ENCODE measurements at regions not wholly inside any gene's neighbourhood (a gene's known extent, or its start where the extent isn't known, plus 50 kb on each side); places are given as distances from the start of the nearest gene placed in this dataset.

DNA sequence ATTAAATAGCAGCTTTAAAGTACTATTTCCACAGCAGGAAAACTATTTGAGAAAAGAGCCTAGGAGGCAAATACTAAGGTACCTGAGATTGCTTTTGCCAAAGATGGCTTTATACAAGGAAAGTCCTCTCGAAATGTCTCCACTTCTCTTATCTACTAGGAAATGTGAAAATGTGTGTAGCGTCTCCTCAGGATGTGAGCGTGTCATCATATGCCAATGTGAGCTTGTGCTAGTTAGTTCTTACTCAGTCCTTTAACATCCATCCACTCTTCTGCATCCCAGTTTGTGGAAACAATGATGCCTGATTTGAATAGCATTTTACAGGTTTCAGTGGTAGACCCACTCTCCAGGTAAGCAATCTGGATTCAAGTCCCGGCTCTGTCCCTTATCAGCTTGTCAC is 421.0 kb downstream of the DYNC2H1 start:
- no peak for DNase-seq

DNA sequence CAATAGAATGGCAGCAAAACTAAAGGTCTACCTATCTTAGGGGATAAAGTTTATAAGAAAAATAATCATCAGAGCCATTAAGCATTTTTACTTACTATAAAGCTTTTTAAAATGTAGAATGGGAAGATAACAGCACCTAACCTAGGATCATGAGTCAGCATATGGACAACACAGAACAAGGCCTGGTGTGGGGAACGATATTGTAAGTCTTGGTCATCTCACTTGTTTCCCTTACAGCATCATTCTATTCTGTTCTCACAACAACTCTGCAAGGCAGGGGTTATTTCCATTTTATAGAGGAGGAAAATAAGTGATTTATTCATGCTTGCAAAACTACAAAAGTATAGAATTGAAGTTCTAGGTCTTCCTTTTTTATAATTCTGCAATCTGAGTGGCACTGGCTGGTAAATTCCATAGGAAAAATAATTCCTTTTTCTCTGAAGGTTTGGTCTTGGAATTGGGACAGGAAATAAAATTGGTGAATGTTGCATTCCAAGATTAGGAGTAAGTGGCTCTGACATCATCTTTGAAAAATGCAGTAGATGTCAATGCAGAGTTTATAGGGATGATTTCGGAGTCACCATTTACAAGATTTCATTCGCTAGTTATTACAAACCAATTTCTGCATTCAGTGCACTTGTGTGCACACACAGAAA is 423.0 kb downstream of the DYNC2H1 start:
- DNase-seq = no peak

DNA sequence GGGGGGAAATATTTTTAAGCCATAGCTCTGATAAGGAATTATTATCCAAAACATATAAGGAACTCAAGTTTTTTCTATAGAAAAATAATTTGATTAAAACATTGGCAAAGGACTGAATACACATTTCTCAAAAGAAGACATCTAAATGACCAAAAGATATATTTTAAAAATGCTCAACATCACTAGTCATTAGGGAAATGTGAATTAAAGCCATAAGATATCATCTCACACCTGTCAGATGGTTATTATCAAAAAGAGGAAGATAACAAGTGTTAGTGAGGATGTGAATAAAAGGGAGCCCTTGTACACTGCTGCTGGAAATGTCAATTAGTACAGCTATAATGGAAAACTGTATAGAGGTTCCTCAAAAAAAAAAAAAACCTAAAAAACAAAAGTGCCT is 425.0 kb downstream of the DYNC2H1 start:
- no peak for DNase-seq

DNA sequence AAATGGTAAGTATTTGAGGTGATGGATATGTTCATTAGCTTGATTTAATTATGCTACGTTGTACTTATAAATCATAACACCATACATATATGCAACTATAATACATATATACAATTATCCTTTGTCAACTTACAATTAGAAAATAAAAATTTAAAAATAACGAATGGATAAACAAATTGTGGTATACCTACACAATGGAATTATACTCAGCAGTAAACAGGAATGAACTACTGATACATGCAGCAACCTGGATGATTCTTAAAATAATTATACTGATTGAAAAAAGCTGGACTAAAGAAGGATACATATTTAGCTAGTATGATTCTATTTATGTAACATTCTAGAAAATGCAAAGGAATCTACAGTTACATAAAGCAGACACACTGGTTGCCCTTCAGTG is 425.7 kb downstream of the DYNC2H1 start:
- no peak for DNase-seq

DNA sequence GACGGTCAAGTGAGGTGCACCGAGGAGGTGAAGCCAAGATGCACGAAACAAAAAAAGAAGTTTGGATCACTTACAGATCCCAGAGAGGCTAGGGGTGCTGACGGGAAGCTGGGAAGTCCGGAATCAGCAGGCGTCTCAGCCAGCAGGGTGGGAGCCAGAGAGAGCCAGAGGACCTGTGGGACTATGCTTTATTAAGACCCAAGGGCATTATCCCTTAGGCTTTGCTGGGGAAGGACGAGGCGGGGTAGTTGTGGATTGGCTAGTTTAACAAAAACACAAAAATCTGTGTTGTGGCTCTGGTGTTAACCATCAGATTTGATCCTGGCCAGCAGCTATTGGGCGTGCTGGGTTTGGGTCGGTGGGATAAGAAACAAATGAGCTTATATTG is 427.1 kb downstream of the DYNC2H1 start:
- DNase-seq = no peak

DNA sequence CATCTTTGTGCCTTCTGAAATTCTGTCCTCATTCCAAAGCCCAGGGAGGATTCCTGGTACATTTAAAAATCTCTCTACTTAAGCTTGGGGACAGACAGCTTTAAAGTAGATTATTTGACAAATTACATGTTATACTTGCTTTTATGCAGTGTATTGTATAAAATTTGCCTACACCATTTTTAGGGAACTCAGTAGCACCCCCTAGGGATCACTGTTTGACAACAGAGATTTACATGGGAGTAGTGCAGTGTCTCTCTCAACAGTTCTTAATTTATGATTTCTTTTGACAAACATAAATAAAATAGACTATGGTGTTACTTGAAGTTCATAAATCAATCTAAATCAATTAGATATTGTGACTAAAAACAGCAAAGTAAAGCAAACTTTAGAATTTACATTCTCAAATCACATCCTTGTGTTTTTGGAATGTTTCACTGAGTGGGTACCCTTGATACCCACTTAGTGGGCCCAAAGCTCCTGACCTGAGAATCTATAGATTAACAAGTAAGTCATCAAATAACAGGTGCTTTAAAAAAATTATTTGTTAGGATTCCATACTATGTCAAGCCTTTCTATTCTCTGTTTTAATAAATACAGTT is 428.8 kb downstream of the DYNC2H1 start:
- no peak for DNase-seq

DNA sequence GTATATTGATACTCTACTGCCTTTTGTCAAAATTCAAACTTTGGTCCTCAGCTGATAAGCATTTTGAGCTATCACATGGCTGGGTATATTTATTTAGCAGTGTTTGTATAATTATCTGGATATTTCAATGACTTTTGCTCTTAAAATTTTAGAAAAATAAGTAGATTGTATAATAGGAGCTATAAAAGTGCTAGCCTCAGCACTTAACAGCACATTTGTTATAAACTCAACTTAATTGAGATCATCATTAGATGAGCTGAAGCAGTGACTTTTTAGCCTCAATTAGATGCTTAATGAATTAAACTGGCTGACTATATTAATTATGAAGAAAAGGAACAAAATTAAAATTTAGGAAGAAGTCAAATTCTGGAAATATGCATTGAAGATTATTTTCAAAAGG is 429.9 kb downstream of the DYNC2H1 start:
- DNase-seq = no peak

DNA sequence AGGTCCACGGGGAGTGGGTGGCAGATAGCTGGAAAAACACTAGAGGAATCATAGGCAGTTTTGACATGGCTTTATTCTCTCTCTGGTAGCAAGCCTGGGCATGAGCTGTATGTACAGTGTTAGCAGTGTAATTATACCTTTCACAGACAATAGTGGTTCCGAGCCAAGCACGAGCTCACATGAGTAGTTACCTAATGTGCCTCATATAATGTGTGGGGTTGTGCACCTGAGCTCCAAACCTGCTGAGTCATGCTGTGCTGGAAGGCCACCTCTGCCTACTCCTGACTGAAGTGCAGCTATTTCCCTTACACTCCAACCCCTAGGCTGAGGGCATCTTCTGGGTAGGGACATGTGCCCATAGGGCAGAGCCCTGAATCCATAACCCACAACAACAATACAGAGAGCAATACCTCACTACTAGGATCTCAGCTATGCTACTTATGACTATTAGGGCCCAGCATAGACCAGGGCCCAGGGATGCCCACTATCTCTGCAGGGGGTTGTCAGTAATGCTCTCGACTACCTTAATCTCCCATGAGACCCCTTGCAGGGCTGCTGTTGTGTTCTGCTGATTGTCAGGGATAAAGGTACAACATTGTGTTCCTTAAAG is 432.1 kb downstream of the DYNC2H1 start:
- no peak for DNase-seq

DNA sequence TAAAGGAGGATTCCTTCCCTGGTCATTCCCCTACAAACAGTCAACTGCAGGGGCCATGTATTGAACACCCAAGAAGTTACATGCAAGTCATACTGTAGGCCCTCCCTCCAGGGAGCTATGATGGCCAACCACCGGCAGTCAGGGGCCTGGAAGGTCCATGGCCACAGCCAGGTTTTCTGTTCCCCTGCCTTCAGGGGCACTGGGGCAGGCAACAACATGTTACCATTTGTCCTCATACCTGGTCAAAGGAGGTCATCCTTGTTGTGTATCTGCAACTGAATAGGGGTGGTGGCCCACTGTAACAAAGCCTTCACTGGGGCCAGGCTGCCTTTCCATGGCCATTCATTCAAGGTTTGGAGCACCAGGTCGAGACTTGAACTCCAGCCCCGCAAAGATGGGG is 433.6 kb downstream of the DYNC2H1 start:
- no peak for DNase-seq

DNA sequence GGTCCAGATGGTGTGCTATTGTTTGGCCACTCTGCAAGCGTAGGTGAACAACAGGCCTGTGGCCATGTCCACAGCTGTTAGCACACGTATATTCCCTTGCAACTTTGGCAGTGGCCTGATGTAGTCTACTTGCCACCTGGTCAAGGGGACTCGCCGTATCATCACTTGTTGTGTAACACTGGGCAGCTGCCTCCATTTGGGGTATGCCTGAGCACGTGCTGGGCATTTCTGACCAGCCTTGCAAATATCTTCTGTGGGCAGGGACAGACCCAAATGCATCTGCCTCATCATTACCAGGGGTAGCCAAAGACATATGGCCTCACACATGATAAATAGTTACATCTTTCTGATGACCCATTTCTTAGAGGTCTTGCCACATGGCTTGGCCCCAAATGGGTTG is 434.2 kb downstream of the DYNC2H1 start:
- no peak for DNase-seq

DNA sequence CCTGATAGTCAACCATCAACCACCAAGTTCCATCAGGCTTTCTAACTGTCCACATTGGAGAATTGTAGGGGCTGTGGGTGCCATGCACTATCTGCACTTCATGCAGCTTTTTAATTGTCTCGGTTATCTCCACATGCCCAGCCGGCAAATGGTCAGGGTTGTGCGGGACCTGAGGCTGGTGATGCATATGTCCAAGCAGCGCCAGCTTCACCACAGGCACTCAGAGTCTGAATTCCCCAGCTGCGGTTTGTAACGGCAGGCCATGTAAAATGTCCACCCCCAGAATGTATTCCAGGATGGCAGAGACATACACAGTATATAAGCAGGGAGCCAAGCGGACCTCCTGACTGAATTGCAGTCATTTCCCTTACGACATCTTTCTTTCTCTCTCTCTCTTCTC is 435.6 kb downstream of the DYNC2H1 start:
- no peak for DNase-seq

DNA sequence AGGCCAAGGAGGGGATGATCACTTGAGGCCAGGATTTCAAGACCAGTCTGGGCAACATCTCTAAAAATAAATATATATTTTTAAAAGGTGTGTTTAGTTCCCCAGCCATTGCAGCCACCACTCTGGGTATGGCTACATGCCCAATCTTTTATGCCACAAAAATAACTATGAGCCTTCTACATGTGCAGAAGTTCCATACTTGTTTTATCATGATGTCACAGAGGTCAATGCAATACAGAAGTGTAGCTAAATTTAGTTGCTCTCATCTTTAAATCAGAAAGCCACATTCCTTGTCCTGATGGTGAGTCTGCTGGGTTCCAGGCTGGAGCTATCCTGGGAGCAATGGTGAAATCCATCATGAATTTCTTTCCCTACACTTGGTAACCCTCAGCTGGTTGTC is 436.3 kb downstream of the DYNC2H1 start:
- DNase-seq = no peak

DNA sequence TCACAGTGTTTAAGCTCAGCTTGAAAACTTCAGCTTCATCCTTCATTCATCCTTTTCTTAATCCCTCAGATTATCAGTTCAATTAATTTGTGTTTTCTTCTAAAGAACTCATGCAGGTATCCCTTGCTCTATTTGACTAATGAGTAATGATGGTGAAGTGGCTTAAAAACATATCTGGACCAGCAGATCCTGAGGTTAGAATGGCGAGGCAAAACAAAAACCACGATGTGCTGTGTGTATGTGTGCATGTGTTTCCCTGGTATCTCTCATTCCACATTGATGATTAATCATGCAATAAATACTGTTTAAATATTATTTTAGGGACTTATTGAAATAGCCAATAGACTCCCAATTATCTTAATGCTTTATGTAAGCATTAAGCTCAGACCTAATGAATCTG is 437.0 kb downstream of the DYNC2H1 start:
- no peak for DNase-seq

DNA sequence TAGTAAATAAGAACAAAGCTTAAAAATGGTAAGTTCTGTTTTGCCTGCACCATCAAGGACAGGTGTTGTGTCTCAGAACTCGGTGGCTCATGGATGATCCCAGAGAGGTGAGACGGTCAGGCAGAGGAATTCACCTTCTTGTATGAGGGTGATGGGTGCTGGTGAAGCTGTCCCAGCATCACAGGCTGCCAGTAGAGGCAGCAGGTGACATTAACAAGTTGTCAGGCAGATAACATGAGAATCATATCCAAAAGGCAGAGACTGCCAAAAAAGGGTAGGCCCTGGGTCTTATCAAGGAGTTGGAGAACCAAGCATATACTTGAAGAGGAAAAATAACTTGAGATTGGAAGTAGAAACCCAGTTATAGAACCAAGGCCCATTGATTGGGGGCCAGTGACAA is 437.8 kb downstream of the DYNC2H1 start:
- no peak for DNase-seq

DNA sequence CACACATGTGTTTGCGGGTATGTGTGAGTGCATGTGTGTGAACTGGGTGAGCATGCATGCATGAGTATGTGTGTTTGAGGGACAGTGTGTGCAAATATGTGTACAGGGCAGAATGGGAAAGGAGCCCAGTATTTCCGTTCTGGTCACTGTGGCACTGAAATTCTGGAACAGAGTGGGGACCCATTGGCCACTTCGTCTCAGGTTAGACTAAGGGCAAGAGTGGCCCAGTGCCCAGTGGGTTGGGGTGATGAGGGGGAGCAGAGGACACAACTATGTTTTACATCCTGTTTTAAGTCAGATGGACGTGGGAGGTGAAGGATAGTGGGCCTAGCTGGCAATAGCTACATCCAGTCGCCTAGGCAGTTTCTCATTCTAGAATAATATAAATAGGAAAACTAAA is 438.5 kb downstream of the DYNC2H1 start:
- DNase-seq = no peak

DNA sequence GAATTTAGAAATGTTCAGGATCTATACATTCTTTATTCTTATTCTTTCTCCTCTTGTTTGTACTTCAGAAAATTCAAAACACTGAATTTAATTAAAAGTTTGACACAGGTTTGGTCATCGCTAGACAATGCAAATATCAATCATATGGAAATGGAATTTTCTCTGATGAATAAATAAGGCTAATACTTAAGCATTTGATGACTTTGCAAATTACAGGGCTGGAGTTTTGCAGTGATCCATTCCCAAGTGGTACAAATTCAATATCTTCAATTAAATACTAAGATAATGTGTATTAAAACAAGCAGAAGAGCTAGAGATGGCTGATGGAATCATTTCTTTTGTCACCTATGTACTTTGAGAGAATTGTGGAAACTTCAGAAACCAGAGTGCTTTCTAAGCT is 439.6 kb downstream of the DYNC2H1 start:
- DNase-seq = no peak

DNA sequence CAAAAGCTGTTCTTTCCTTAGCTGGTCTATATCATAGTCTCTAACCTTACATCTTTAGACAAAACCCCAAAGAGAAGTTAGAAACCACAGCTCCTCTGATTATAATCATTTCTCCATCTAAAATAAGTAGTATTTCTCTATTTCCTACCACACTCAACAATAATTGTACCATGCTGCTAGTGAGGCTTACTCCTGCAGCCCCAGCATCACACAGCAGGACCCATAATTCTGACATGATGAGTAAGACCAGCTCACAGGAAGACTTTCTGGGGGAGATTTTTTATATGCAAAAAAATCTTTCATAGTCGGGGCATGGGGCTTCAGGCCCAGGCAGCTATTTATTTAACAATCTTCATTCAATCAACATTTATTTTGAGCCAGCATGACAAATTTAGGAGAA is 441.6 kb downstream of the DYNC2H1 start:
- DNase-seq = no peak

DNA sequence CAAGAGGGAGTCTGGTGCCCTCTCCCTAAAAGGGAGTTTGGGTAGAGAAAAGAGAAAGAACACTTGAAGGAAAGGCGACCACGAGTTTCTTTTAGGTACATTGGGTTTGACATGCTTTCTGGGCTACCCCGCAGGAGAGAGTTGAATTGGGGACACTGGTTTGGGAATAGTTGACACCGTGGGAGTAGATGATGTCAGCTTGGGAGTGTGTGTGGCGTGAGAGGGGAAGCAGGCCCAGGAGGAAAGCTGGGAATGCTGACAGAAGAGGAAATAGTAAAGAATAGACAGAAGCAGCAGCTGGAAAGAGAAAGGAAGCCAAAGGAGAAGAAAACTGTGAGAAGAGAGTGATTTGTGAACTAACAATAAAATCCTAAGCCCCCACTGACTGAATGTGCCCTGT is 442.9 kb downstream of the DYNC2H1 start:
- no peak for DNase-seq

DNA sequence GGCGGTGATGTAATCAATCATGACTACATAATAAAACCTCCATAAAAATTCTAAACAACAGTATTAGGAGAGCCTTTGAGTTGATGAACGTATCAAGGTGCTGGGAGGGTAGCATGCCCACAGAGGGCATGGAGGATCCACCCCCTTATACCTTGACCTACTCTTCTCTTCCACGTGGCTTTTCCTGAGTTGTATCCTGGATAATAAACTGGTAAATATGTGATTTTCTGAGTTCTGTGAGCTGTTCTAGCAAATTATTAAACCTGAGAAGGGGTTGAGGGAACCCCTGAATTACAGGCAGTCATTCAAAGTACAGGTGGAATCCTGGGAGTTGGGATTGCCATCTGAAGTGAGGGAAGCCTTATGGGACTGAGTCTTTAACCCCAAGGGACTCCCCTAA is 446.9 kb downstream of the DYNC2H1 start:
- no peak for DNase-seq

DNA sequence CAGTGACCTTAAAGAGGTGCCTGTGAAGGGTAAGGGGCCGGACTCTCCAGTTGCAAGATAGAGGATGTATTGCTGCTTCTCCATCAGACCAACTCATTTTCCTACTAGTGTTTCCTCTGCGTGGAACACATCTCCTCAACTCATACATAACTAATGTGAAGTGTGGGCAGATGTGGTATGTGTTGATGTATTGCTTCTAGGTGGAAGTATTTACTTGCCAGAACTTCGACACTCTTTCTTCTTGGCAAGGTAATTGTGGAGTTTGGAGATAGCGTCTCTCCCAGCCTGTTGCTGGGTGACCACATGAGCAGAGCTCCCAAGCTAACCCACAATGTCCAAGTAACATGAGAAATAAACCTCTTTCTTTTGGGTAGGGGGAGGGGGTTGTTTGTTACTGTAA is 456.9 kb downstream of the DYNC2H1 start:
- no peak for DNase-seq

DNA sequence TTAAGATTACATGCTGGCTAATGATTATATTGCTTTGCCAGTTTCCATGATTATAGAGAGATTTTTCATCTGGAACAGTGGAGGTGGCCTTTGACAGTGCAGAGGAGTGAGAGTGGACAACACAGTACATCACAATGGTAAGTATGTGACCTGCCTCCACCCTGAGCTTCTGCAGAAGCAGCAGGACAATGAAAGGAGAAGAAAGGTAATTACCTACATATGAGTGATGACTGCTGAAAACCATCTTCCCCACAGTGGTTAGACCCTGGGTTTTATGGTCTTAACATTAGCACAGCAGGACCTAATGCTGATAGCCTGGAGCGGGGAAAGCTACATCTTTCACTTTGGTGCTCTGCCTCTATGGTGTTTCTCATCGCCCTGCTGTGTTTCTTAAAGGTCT is 454.7 kb upstream of the DDI1 start:
- DNase-seq = no peak

DNA sequence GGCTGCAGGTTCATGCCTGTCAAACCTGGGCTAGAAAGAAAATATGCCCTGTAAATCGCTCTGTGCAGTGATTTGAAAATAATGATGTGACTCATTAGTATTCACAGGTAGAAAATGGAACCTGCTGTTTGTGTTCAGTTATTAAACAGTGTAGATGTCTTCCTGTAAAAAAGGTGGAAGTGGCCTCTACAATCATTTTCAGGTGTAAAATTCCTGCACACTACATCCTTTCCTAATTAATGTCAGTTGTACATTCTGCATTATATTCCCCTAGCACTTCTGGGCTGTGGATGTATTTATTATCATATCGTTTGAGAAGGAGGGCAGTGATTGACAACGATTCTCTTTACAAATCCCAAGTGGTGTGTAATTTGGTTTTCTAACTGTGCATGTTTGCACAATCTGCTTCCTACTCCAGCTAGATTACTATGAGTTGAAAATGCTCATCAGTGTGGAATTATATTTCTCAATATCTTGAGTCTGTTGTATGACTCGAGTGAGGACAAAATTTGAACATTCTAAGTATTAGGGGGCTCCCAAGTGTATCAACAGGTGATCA is 454.0 kb upstream of the DDI1 start:
- no peak for DNase-seq

DNA sequence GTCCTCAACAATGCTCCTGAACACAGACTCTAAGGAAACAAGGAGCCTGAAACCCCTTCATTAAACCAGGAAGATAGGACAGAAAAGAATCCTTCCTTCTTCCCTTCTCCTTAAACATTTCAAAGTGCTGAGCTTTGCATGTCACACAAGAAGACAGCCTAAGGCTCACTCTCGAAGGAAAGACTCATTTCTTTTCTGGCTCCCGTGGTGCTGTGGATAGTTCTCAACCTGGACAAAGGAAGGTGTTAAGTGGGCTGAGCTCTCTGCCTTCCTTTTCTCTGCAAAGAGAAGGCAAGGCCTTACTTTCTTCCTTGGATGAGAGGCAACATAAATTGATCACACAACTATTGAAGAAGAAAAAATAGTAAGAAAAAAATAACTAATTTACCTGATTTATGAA is 452.4 kb upstream of the DDI1 start:
- DNase-seq = no peak

DNA sequence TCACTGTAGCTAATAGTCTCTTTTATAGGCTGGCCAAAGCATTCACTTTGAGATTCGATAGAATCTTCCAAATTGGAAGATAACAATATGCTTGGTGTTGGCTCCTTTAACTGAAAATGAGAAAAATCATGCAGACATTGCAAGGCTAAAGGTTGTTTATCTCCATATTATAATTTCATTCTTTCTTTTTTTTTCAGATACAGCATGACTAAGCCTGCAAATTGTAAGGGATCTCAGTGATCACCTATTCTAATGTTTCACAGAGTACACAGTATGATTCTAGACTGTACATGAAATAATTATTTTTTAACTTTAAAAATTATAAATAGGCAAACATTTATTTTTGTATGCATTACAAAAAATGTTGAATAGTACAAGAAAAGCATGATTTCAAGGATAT is 451.7 kb upstream of the DDI1 start:
- no peak for DNase-seq

DNA sequence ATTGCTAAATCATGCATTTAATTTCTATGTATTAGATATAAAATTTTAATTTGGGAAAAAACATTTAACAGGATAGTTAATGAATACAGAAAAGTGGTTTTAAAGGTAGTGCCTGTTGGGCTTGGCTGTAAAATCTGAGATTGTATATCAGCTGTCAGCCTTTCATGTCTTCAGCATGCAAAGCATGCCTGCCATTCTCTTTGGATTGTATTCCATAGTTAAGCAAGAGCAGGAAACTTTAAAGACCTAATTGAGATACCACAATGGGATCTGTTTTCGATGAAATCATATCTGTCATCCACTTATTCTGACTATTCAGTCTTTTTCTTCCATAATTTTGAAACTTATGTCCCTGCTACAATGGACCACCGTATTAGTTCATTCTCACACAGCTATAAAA is 451.0 kb upstream of the DDI1 start:
- no peak for DNase-seq
